ENCODE measurements at regions not wholly inside any gene's neighbourhood (a gene's known extent, or its start where the extent isn't known, plus 50 kb on each side); places are given as distances from the start of the nearest gene placed in this dataset.

DNA sequence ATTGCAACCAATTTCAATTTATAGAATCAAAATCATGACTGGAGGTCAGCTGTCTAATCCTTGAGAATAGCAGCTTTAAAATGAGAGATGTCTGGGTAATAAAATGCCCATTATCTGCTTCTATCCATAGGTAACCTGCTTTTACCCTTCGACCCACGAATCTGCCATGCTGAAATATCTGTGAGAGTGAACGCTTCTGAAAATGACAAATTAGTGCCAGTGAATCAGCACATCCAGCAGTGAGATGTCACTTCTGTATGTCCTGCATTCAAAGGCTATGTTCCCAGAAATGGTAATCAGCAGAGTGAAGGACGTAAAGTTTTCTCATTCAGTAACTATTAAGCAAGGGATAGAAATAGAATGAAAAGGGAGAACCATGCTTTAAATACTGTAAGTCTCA, 532.4 kb upstream of the ITGA1 start:
- TF ChIP-seq, protein P1, sequence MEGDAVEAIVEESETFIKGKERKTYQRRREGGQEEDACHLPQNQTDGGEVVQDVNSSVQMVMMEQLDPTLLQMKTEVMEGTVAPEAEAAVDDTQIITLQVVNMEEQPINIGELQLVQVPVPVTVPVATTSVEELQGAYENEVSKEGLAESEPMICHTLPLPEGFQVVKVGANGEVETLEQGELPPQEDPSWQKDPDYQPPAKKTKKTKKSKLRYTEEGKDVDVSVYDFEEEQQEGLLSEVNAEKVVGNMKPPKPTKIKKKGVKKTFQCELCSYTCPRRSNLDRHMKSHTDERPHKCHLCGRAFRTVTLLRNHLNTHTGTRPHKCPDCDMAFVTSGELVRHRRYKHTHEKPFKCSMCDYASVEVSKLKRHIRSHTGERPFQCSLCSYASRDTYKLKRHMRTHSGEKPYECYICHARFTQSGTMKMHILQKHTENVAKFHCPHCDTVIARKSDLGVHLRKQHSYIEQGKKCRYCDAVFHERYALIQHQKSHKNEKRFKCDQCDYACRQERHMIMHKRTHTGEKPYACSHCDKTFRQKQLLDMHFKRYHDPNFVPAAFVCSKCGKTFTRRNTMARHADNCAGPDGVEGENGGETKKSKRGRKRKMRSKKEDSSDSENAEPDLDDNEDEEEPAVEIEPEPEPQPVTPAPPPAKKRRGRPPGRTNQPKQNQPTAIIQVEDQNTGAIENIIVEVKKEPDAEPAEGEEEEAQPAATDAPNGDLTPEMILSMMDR (conservative IDR thresholded peaks at IDR 0.05) = no peak
- Mint-ChIP-seq H3K9me3 (no peaks in the 10 kb centered on the region), H3K27me3 (ENCODE audit: insufficient read depth) (no peaks in the 10 kb centered on the region), H3K36me3 (ENCODE audit: low read depth) (no peaks in the 10 kb centered on the region), H3K4me1 (peaks cover 15% of the 10 kb centered on the region), H3K4me3 (no peak overlapping the region), H3K27ac (no peak overlapping the region)
- Histone ChIP-seq H3K4me1 (ENCODE audit: control insufficient read depth, insufficient read depth, low read length) (peaks cover 2% of the 10 kb centered on the region), H3K27me3 (ENCODE audit: control insufficient read depth, insufficient read depth, low read length, poor library complexity, severe bottlenecking) (no peaks in the 10 kb centered on the region), H3K36me3 (ENCODE audit: control insufficient read depth, insufficient read depth, low read length) (no peaks in the 10 kb centered on the region), H3K9ac (ENCODE audit: extremely low read depth, low read length, poor library complexity, severe bottlenecking) (no peak overlapping the region), H3K4me3 (ENCODE audit: low read length) (no peak overlapping the region), H3K27ac (ENCODE audit: low read depth, low read length) (no peak overlapping the region), H3K9me3 (ENCODE audit: control insufficient read depth, low read length) (no peaks in the 10 kb centered on the region)
- DNase-seq = no peak
- WGBS, 2 experiments (ENCODE audit: insufficient coverage in 1 of 2, insufficient read length in 1 of 2) = 94 to 97% methylated on average over 3 to 4 of the region's 4 CpGs

DNA sequence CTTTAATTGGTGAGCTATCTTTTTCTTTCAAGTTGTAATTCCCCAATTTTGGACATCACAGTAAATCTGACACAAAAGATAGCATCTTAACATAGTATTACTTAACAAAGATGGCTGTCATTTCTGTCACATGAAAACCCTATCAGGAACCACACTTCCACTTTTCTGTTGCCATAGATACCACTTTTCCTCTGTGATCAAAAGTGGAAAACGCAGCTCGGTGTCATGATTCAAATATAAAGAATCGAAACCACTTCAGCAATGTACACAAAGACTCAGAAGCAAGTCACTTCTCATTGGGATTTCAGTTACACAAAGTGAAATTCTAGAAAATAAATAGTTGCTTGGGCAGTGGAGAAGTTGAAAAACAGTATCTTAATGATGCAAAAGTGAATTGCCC, 524.9 kb upstream of the ITGA1 start:
- Histone ChIP-seq H3K4me1 (ENCODE audit: control insufficient read depth, insufficient read depth, low read length) (peaks cover under 1% of the 10 kb centered on the region), H3K9me3 (ENCODE audit: control insufficient read depth, low read length) (no peaks in the 10 kb centered on the region), H3K4me3 (ENCODE audit: low read length) (no peak overlapping the region), H3K36me3 (ENCODE audit: control insufficient read depth, insufficient read depth, low read length) (no peaks in the 10 kb centered on the region), H3K27me3 (ENCODE audit: control insufficient read depth, insufficient read depth, low read length, poor library complexity, severe bottlenecking) (no peaks in the 10 kb centered on the region), H3K27ac (ENCODE audit: low read depth, low read length) (no peak overlapping the region), H3K9ac (ENCODE audit: extremely low read depth, low read length, poor library complexity, severe bottlenecking) (no peak overlapping the region)
- Mint-ChIP-seq H3K4me3 (no peak overlapping the region), H3K9me3 (no peaks in the 10 kb centered on the region), H3K27ac (no peak overlapping the region), H3K36me3 (ENCODE audit: low read depth) (no peaks in the 10 kb centered on the region), H3K4me1 (peaks cover 7% of the 10 kb centered on the region), H3K27me3 (ENCODE audit: insufficient read depth) (no peaks in the 10 kb centered on the region)
- no peak for DNase-seq
- WGBS, 2 experiments (ENCODE audit: insufficient coverage in 1 of 2, insufficient read length in 1 of 2) = 93 to 100% methylated on average over 2 to 3 of the region's 3 CpGs
- TF ChIP-seq, protein P1 (conservative IDR thresholded peaks at IDR 0.05) = no peak

- TF ChIP-seq, protein P1 (conservative IDR thresholded peaks at IDR 0.05) = no peak
- WGBS, 2 experiments (ENCODE audit: insufficient coverage in 1 of 2, insufficient read length in 1 of 2) = 98% methylated on average over 1 of the region's 1 CpG; no CpG with 5 or more reads in 1 of the 2 experiments
- no peaks in the 10 kb centered on the region for H3K9me3 Mint-ChIP-seq
Observed at GRCh38 chr5:52269401-52269800, 518.3 kb upstream of the ITGA1 start.

More at GRCh38 chr5:52269401-52269800, 518.3 kb upstream of the ITGA1 start:
- H3K27me3 ChIP-seq (ENCODE audit: control insufficient read depth, insufficient read depth, low read length, poor library complexity, severe bottlenecking) = no peaks in the 10 kb centered on the region
- no peak overlapping the region for H3K27ac ChIP-seq (ENCODE audit: low read depth, low read length)
- Mint-ChIP-seq H3K27ac (no peak overlapping the region), H3K4me1 (no peaks in the 10 kb centered on the region), H3K27me3 (ENCODE audit: insufficient read depth) (no peaks in the 10 kb centered on the region), H3K36me3 (ENCODE audit: low read depth) (no peaks in the 10 kb centered on the region), H3K4me3 (no peak overlapping the region)
- no peaks in the 10 kb centered on the region for H3K9me3 ChIP-seq (ENCODE audit: control insufficient read depth, low read length)
- no peak overlapping the region for H3K4me3 ChIP-seq (ENCODE audit: low read length)
- no peaks in the 10 kb centered on the region for H3K36me3 ChIP-seq (ENCODE audit: control insufficient read depth, insufficient read depth, low read length)
- H3K4me1 ChIP-seq (ENCODE audit: control insufficient read depth, insufficient read depth, low read length) = no peaks in the 10 kb centered on the region
- DNase-seq = no peak
- H3K9ac ChIP-seq (ENCODE audit: extremely low read depth, low read length, poor library complexity, severe bottlenecking) = no peak overlapping the region
